Inflammatory macrophage treated with lipopolysaccharide for 4 hours (primary cell): ENCODE measurements at regions not wholly inside any gene's neighbourhood (a gene's known extent, or its start where the extent isn't known, plus 50 kb on each side); places are given as distances from the start of the nearest gene placed in this dataset.

ENCODE experiments used
- DNase-seq: peaks from one replicate; pipeline ENCODE4 v3.0.0-alpha.2; 2020

DNA sequence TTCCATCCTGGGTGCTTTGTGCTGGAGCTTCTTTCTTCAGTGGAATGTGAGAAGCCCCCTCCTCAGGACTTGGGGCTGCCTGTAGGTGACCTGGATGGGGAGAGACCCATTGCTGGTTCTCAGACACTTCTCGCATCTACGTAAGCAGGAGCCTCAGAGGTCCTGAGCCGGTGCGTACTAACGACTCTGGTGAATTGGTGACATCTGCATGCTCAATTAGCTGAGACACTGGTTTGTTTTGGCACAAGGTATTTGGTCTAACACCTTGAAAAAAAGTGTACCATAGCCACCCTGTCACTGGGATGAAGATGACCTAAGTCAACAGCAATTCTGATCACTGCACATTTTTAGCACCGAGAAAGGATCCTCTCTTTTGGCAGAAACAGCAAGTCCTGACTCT is 57.7 kb downstream of the LRRC30 start:
- DNase-seq: no peak

GRCh38 chr18:7290077-7290476 is 59.2 kb downstream of the LRRC30 start:
- no peak for DNase-seq

DNA sequence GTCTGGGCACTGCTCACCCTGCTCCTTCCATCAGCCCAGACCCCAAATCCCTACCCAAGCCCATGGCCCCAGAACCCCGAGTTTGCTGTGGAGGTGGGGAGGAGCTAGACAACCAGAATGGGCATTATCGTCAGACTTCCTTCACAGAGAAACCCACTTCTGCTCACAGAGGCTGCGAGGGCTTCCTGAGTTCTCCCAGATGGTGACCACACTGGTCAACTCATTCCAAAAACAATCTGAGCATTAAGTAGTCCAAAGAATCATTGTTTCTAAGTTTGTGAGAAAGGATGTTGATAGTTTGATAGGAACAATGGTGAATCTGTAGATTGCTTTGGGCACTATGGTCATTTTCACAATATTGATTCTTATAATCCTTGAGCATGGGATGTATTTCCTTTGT is 60.2 kb downstream of the LRRC30 start:
- DNase-seq: no peak

DNA sequence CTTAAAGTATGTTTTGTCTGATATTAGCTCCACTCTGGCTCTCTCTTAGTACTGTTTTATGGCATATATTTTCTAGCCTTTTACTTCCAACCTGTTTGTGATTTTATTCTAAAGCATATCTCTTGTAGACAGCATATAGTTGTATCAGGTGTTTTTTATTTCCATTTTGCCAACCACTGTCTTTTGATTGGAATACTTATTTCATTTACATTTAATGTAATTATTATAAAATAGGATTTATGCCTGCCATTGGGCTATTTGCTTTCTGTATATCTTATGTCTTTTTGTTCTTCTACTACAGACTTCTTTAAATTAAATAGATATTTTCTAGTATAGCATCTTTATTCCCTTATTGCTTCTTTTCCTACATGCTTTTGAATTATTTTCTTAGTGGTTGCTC is 67.3 kb downstream of the LRRC30 start:
- DNase-seq: no peak

DNA sequence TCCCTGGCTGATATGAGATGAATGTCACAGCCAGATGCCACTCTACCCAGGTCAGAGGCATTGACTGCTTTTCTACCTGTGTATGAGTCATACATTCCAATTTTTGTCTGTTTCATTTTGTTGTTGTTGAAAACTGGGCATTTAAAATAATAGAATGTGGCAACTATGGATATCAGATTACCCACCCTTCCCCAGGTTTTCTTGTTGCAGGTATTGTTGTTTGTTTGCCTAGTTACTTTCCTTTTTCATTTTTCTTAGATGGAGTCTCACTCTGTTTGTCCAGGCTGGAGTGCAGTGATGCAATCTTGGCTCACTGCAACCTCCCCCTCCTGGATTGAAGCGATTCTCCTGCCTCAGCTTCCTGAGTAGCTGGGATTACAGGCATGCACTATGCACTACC is 70.2 kb downstream of the LRRC30 start:
- no peak for DNase-seq

DNA sequence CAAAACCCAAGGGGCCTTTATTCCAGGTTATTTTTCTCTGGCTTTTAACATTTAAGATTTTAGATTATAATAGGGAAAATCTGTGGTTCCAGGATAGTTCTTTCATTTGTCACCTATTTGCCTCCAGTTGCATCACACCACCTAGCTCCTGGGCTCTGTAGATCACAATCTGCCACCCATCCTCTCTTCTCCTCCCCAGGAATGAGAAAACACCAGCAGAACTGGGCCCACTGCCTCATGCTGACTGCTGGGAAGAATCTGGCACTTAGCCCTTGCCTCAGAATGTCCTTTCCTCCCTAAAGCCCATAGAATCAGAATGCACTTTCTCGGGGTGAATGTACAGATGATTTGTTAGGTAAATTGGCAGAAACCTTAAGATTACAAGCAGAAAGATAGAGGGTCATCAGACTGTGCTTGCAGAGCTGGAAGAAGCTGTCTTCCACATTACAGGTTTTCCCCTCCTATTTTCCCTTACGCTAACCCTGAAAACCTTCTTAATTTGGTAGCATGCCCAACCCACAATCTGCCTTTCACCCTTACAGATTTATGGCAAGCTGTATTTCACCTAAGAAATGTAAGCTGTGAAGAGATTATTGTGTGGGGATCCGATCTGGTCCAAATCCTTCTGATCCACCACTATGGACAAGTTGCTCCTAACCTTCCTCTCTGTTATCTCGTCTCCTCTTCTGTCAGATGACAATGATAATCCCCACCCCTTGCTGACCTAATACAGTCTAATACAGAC is 72.6 kb downstream of the LRRC30 start:
- DNase-seq: no peak

- DNase-seq: no peak
Observed at GRCh38 chr18:7304061-7304370, 73.1 kb downstream of the LRRC30 start.

GRCh38 chr18:7305416-7305815 is 74.5 kb downstream of the LRRC30 start:
- DNase-seq: no peak

DNA sequence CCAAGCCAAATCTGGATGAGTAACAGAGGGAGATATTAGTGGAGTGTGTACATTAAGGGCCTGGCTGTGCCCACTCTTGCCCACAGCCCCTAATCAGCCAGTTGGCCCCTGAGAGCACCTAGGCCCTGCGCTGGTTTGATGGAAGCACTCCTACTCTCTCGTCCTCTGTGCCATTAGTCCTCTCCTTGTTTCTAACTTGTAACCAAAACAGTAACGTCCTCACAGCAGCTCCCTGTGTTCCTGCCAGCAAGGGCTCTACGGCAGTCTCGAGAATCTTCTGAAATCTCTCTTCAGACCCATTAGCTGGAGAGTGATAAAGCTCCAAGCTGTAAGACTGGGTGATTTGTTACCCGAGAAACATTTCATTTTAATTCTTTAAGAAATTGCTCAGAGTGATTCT is 76.1 kb downstream of the LRRC30 start:
- no peak for DNase-seq

- no peak for DNase-seq
Observed at GRCh38 chr18:7307526-7307925, 76.6 kb downstream of the LRRC30 start.

DNA sequence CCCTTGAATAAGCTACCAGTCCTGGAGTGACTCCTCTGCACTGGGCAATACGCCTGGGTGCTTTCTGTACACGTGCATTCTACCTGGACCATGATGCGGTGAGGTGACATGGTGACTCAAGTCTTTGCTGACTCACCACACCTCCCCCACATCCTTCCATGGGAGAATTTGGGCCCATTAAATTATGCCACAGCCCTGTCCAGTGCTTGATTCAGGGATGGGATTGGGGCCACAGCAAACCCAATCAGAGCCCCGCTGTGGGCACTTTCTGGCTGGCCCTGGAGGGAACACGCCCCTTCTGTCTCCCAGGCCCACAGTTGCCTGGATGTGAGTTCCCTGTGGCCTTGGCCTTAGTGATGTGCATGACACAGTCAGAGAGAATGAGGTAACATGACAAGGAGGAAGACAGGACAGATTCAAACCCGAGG is 86.9 kb downstream of the LRRC30 start:
- DNase-seq: no peak

DNA sequence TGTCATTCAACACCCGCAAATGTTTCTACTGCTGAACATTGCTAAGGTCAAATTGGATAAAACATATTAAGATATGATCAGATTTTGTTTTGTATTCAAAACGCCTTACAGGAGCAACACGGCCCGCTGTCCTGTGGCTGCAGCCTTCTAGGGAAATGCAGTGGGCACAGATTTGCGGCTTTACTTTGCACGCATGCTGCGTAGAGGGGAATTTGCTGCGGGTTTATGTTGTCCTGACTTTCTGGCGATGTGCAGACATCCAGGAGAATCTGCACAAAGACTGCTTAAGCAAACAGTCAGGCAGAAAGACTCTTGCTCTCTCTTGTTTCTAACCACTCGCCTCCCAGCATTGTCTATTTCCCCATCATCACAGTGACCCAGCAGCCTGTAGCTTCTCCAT is 88.3 kb downstream of the LRRC30 start:
- DNase-seq: no peak

- no peak for DNase-seq
Observed at GRCh38 chr18:7321831-7322230, 90.9 kb downstream of the LRRC30 start.

GRCh38 chr18:7322817-7323485 is 92.1 kb downstream of the LRRC30 start:
- no peak for DNase-seq

DNA sequence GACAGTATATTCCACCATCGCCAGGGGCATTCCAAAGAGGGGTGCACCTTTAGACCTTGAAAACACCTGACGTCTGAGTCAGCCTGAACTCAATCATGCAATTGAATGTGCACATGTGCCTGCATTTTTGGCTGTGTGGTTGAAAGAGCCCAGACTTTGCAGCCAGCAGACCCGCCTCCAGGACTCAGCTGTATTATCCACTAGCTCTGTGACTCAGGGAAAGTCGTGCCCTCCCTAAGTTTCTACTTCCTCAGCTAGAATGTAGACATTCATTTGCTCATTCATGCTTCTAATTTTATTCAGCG is 94.2 kb downstream of the LRRC30 start:
- no peak for DNase-seq

- DNase-seq: peak; percentile 29
Observed at GRCh38 chr18:7329016-7329415, 98.1 kb downstream of the LRRC30 start.

- DNase-seq: no peak
Observed at GRCh38 chr18:7332452-7332851, 101.6 kb downstream of the LRRC30 start.

- DNase-seq: no peak
Observed at GRCh38 chr18:7333025-7333562, 102.2 kb downstream of the LRRC30 start.

DNA sequence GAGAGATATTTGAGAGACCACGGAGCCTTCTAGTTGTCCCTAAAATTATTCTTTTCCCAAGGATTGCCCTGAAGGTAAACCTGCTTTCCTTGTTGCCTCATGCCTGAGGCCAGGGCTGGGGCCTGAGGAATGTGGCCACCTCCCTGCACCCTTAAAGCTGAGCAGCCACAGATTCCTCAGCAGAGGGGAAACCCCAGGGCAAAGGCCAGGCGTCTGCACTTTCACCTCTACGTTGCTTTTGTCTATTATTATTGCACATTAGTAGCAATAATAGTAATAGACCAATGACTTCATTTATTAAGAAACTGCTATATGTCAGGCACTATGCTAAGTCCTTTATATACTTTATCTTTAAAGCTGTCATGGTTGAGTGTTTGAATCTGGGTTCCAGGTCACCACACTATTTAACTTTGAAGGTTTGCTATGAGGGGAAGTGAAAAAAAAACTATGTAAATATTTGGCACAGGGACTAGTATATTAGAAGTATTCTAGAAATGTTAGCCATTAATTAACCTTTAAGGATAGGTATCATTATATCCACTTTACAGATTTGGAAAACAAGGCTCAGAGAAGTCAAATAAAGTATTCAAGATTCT is 104.2 kb downstream of the LRRC30 start:
- DNase-seq: no peak

- no peak for DNase-seq
Observed at GRCh38 chr18:7336623-7337022, 105.7 kb downstream of the LRRC30 start.

GRCh38 chr18:7338846-7339245 is 108.0 kb downstream of the LRRC30 start:
- peak; percentile 9 for DNase-seq

DNA sequence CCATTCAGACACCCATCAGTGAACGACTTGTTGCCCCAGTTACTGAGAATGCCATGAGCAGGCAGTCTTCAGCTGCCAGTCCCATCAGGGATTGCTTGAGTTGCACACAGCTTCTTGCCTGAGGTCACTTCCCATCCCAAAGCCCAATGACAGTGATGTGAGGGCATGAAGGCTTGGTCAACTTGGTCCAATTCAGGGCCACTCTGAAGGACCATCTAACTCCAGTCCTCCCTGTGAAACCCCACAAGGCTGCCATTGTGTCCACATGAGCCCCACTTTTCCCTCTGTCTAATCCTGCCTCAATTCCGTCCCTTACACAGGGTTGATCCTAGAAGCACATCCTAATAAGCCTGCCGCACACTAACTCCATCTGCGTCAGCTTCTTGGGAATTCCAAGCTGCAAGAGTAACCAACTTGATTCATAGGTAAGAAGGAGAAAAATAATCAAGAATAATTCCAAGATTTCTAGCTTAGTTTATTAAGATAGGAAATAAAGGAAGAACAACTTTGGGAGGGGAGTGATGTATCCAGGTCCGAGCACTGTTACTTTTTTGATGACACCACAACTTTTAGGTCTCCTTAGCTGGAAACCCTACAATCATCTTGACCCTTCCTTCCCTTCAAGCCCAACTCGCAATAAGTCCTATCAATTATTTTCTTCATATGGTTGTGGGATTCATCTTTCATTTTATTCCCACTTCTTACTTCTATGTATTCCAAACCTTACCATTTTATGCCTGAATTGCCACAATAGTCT is 110.9 kb downstream of the LRRC30 start:
- DNase-seq: no peak

DNA sequence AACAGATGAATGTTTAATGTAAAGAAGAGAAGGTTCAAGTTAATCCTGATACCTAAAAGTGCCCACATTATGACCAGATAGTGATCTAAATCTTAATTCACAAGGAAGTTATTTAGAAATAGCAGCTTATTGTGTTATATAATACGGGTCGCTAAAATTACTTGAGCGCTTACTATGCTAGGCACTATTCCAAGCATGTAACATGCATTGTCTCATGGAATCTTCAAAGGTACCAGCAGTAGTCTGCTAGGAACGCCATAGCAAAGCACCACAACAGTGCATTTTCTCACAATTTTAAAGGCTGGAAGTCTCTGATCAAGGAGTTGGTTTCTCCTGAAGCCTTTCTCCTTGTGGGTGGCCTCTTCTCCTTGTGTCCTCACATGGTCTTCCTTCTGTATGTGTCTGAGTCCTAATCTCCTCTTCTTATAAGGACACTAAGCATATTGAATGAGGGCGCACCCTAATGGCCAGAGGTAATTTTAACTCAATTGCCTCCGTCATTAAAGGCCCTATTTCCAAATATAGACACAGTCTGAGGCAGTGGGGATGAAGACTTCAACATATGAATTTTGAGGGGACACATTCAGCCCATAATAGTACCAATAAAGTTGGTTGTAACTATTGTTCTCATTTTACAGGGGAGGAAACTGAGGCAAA is 118.4 kb downstream of the LRRC30 start:
- no peak for DNase-seq
